SKM-1 treated with dmso at 0.1 percent for 144 hours (cell line): ENCODE measurements at regions not wholly inside any gene's neighbourhood (a gene's known extent, or its start where the extent isn't known, plus 50 kb on each side); places are given as distances from the start of the nearest gene placed in this dataset.
A peak's percentile ranks its signal among the peaks of the same experiment; 100 is the strongest.

ENCODE experiments used
- DNase-seq: peaks from one replicate; lab custom pipeline; 2025; ENCODE audit not compliant: unreplicated experiment; lab: John Stamatoyannopoulos, UW

DNA sequence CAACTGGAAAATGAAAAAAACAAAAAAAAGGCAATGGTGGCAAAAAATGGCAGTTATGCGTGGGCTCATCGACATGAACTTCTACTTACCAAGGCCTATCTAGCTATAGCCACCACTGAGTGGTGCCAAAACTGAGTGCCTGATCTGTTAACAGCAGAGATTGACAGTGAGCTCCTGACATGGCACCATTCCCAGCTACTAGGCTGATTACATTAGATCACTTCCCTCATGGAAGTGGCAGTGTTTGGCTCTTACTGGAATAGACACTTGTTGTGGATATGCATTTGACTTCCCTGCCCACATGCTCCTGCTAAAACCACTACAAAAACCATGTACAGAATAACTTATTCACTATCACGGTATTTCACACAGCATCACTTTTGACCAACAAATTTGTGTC is 216.1 kb upstream of the SGK1 start:
- no peak for DNase-seq

GRCh38 chr6:134532694-134533624 is 215.0 kb upstream of the SGK1 start:
- DNase-seq, result no peak

DNA sequence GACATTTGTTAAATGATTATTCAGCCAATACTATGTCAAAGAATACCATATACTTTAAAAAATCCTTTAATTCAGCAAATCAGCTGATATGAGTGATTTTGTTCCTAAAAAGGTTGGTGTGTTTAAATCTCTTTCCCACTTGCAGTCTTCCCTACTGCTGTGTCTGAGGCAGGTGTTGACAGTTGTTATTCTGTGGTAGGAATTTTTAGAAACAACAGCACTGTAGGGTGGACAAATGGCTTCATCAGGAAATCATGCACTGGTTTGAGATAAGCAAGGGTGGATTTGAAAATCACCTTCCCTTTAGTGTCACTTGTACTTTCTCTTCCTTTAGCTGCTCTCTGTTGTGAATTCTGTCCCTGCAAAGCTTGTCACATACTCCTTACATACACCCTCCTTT is 213.7 kb upstream of the SGK1 start:
- no peak for DNase-seq

DNA sequence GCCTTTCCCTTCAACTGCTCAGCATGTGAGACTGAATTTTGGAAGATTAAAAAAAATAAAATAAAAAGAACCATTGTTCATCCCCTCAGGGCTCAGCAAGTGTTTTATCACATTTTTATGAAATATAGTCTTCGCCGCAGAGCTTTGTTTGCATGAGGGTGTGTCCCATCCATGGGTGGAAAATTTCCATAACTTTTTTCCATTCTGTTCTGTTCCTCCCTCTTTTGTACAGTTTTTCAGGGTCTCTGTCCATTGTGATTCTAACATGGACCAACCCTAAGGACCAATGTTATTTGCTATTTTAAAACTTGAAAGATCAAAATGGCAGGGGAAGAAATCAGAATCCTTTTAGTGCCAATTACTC is 213.3 kb upstream of the SGK1 start:
- DNase-seq, result no peak

DNA sequence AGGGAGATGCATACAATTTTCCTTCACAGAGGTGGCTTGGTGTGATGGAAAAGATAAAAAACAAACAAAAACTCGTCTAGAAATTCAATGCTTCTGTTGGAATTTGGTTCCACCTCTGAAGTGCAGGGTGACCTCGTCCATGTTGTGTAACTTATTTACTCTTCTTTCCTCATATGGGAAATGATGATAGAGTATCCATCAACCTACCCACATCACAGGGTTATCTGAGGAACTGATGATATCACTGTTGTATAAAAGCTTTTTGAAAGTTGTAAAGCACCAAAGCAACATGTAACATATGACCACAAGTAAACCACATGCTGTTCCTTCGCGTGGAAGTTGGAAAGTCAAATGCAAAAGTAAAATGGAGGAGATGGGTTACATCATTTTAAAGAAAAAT is 212.0 kb upstream of the SGK1 start:
- DNase-seq, result peak; percentile 29

GRCh38 chr6:134529305-134529704 is 211.4 kb upstream of the SGK1 start:
- DNase-seq, result no peak

DNA sequence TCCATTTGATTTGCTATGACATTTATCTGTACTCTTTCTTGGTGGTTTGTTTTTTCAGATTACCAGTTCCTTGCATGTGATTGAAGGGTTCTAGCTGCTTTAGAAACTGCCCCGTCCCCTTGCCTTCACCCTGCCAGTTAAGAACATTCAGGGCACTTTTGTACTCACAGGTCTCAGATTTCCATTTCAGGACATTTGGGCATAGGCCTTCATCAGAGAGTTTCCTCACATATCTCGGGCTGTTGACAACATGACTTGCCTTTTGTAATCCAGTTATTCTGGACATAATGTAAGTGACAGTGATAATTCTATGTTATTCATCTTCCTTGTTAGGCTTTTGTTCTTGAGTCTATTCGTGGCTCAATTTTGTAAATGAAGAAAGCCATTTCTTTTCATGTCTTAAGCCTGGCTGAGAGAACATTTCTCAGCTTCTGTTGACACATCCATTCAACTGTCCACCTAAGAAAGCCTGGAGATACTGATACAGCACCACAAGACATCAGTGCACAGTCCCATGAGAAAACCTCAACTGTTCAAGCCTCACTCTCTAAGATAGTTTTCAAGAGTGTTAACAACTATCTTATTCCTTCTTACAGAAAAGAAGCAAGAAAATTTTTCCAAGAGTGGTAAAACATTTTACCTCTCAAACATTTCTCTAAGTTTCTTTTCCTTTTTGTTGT is 209.3 kb upstream of the SGK1 start:
- no peak for DNase-seq

- no peak for DNase-seq
These were observed 207.4 kb upstream of the SGK1 start for GRCh38 chr6:134525190-134525868.

GRCh38 chr6:134523903-134524650 is 206.2 kb upstream of the SGK1 start:
- peak; percentile 41 for DNase-seq

DNA sequence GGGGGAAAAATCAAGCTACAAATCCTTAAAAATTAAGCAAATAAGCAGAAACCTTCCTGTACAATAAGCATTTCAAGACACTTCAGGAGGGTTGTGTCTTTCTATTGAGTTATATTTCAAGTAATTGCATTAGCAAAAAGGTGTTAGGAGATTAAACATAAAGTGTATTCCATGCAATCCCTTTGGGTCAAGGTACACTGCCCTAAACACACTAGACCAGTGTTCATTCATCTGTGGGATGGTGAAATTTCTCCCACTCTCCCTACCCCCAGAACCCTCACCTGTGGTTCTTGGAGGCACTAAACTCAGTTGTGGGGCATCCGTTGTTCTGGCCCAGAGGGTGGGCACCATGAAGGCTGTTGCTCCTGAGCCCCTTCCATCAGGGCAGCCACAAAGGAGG is 205.1 kb upstream of the SGK1 start:
- no peak for DNase-seq

- DNase-seq, result no peak
These were observed 203.2 kb upstream of the SGK1 start for GRCh38 chr6:134521116-134521501.

- no peak for DNase-seq
These were observed 202.5 kb upstream of the SGK1 start for GRCh38 chr6:134520181-134521115.

DNA sequence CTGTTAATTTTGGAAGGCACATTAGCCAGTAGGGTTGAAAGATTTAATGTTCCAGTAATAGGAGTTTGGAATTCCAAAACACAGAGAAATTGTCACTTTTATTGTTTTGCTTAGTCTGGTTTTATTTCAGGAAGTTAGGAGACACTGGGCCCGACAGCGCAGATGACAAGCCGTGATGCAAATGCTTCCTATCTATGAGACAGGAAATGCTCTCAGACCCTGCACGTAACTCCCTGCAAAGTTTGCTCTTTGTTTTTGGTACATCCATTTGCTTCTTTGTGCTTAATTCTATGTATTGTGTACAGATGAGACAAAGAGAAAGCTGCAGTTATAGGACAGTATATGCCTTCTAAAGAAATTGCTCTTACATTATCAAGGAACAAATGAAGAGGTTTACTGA is 201.6 kb upstream of the SGK1 start:
- DNase-seq, result peak; percentile 75

DNA sequence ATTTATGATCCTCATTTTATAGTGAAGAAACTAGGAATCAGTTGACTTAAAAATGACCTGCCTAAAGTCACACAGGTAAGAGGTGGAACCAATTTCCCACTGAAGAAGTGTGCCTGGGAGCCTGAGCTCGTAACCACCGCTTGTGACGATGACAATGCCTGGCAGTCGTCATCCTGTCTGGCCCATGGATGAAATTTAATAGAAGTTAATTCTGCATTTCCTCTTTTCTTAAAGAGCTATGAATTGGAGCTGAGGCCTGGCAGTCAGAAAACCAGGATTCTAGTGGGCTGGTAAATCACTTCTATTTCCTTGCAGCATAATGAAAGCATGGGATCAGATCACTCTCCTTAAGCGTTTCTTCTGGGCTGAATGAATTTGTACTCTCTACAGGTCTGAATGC is 200.0 kb upstream of the SGK1 start:
- no peak for DNase-seq

DNA sequence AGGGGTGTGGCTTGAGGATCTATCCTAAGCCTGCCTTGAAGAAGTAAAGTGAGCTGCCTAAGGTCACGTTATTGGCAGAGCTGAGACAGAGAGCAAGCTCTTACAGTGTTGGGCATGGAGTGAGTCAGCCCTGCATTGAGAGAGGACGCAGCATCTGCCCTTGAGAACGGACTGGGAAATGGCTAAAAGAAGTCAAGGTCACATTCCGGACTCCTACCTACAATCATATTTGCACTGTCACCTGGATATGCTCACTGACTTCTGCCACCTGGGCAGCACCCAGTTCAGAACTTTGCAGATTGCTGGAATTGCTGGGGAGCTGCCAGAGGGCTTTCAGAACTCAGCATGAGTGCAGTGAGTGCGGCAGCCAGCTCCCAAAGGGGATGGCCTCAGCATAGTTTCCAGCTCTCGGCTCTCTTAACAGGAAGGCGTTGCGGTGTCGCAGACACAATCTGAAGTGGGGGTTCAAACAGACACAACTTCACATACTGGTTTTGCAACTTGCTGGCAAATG is 199.3 kb upstream of the SGK1 start:
- peak; percentile 80 for DNase-seq

DNA sequence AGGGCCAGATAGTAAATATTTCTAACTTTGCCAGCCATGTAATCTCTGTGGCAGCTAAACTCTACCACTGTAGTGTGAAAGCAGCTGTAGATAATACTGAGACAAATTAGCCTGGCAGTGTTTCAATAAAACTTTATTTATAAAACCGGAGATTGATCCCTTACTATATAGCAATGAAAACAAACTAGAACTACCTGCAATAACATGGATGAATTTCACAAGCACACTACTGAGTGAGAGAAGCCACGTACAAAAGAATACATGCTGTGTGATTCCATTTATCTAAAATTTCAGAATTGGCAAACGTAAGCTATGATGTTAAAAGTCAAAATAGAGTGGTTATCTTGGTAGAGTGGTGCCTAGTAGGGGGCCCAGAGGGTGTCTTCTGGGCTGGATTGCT is 198.7 kb upstream of the SGK1 start:
- no peak for DNase-seq

GRCh38 chr6:134515986-134516385 is 198.1 kb upstream of the SGK1 start:
- no peak for DNase-seq

- no peak for DNase-seq
These were observed 195.1 kb upstream of the SGK1 start for GRCh38 chr6:134512981-134513391.

DNA sequence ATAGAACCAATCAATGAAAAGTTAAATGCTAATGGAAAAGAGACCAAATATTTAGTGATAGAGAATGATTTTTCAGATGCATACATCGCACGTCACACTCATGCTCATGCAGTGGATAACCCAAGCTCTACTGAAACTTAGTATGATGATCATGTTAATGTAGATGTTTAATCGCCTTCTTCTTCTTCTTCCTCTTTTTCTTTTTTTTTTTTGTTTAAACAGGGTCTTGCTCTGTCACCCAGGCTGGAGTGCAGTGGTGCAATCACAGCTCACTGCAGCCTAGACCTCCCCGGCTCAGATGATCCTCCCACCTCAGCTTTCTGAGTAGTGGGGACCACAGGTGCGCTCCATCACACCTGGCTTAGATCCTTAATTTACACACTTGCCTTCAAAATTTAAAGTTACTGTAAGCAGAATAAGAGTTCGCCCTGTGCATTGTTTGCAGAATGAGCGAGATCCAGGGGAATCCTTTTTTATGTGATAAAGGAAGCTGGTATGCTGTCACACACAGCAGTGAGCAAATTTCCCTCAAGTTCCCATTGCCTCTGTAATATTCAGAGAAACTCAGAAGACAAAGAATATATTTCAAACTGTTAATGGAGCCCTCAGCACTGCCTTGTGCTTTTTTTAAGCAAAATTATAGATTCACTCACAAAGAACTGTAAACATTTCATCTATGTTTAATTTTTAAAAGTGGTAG is 194.2 kb upstream of the SGK1 start:
- DNase-seq, result peak; percentile 9
